SK-MEL-5 (cell line): ENCODE measurements at regions not wholly inside any gene's neighbourhood (a gene's known extent, or its start where the extent isn't known, plus 50 kb on each side); places are given as distances from the start of the nearest gene placed in this dataset.

Experiments used
- DNase-seq: peaks from one replicate; pipeline ENCODE4 v3.0.0-alpha.2; 2016; ENCODE audit warnings: low read depth, low spot score
- in situ Hi-C: cut with HindIII; loops from 2 replicates; pipeline ENCODE4 v1.10.0; 2016; ENCODE audit warnings: low sequenced_read_pairs, high pct_unique_total_duplicates, low pct_unique_long_range_greater_than_20kb

GRCh38 chr19:31602548-31602947, 253.3 kb upstream of the TSHZ3 start:
- no peak for DNase-seq
- in situ Hi-C loops, result no loop called here

DNA sequence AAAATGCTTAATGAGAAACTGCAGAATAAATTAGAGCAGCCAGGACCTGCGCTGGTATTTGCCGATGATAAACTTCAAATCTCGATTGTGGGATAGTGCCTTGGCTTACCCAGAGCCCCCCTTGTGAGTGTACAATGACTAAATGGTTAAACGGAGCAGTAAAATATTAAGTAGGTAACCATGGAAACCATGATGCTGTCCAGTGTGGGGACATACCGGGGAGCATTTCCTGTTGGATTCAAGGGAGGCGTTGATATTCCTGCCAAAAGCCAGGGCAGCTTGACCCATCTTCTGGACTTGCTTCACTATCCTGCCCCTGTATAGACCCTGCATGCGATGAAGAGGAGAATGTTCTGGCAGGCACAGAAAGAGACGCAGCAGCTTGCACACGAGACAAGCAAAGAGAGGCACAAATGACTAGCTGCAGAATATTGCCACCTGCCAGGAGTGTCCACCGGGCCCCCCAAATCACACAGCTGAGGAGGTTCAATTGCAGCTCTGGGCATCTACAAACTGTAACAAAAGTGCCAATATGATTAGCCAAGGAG, 255.3 kb upstream of the TSHZ3 start:
- DNase-seq, result no peak
- in situ Hi-C loops, result no loop called here

- in situ Hi-C loops, result no loop called here
- DNase-seq, result no peak
These were observed 260.8 kb upstream of the TSHZ3 start for GRCh38 chr19:31610018-31610417.

GRCh38 chr19:31611046-31611877, 262.0 kb upstream of the TSHZ3 start:
- in situ Hi-C loops, result no loop called here
- no peak for DNase-seq

- in situ Hi-C loops, result no loop called here
- DNase-seq, result no peak
These were observed 263.6 kb upstream of the TSHZ3 start for GRCh38 chr19:31612873-31613272.

GRCh38 chr19:31613683-31614219, 264.5 kb upstream of the TSHZ3 start:
- DNase-seq, result no peak
- in situ Hi-C loops, result no loop called here

DNA sequence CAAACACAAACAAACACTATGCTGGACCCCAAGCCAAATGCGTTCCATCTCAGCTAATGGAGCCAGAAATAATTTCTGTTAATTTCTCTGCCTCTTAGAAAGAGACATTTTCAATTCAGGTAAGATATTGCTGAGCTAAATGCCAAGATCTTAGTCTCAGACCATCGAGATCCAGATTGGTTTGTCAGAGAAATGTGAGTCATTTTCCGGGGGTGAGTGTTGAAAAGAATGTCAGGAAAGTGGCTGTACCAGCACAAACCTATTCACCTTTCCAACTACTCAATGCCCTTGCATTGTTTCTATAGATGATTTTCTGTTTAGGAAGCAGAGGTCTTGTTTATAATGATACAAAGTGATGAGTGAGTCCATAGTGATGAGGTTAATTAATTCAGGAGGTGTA, 266.8 kb upstream of the TSHZ3 start:
- in situ Hi-C loops, result no loop called here
- DNase-seq, result no peak

DNA sequence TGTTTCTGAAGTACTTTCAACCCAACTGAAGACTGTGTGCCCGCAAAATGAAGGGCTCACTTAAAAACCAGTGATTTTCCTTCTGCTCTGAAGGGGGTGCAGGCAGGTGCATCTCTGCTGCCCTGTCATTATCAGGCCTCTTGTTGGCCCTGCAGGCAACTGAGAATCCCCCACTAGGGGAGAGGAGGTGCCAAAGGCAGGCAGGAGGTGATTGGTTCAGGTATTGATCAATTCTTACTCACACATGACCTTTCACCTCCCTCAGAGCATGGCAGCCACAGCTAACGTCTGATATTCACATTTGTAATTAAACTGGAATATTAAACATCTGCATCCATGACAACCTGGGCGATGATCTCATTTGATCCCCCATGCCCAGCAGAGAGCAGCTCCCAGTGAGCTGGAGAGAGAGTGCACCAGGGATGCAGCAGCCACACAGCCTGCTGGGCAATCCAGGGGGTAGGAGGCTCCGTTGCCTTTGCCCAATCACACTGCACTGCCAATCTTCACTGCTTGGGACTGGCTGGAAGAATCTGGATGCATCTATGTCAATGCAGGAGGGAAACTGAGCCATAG, 267.9 kb upstream of the TSHZ3 start:
- in situ Hi-C loops, result no loop called here
- DNase-seq, result no peak

DNA sequence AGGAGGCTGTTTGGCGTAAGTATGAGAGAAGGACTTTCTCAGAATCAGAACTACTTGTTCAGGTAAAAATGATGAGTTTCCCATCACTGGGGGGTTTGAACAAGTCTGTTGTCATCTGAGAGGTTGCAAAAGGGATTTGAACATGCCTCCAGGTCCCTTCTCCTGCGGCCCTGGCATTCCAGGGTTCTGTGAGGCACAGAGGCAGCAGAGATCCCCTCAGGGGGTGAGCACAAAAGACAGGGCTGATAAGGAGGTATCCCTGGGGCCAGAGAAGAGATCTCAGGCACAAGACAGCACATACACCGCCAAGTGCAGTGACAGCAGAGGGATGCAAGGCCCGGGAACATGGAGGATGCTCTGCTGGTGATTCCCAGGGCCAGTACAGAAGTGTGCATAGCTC, 275.8 kb upstream of the TSHZ3 start:
- in situ Hi-C loops, result no loop called here
- DNase-seq, result no peak

- in situ Hi-C loops, result no loop called here
These were observed 276.3 kb upstream of the TSHZ3 start for GRCh38 chr19:31625575-31625974.

GRCh38 chr19:31626941-31627340, 277.7 kb upstream of the TSHZ3 start:
- in situ Hi-C loops, result no loop called here
- no peak for DNase-seq

More at GRCh38 chr19:31625575-31625974, 276.3 kb upstream of the TSHZ3 start:
- no peak for DNase-seq

DNA sequence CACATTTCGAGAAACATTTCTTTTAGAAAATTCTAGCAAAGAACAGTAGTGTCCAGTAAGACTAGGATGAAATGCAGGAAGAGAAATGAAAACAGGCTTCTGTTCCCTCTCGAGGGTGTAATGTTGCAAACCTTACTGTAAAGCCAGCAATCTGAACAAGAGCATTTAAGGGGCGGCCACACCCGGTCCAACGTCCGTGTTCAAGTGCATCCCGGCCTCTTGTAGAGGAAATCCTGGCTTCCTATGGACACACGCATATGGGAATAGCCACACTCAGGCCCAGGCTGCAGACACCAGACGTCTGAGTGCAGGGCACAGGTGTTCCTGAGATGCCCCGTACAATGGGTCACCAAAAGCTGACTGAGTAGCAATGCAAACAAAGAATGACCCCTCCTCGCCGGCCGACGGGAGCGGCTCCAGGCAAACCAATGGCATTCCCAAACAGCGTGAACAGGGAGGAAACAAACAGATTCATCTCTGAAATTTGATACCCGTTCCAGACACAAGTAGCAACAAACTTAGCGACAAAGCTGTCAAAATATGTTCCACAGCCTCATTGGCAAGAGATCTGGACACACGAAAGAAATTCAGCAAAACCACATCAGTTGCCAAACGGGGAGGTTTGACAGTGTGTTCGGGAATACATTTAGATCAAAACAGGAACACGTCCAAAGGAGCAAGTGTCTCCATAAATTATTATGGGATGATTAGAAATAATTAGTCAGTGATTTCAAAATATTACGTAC, 278.6 kb upstream of the TSHZ3 start:
- in situ Hi-C loops, result no loop called here
- no peak for DNase-seq

GRCh38 chr19:31629579-31630363, 280.5 kb upstream of the TSHZ3 start:
- in situ Hi-C loops, result no loop called here
- DNase-seq, result no peak

GRCh38 chr19:31633014-31633413, 283.8 kb upstream of the TSHZ3 start:
- in situ Hi-C loops, result no loop called here
- DNase-seq, result no peak

DNA sequence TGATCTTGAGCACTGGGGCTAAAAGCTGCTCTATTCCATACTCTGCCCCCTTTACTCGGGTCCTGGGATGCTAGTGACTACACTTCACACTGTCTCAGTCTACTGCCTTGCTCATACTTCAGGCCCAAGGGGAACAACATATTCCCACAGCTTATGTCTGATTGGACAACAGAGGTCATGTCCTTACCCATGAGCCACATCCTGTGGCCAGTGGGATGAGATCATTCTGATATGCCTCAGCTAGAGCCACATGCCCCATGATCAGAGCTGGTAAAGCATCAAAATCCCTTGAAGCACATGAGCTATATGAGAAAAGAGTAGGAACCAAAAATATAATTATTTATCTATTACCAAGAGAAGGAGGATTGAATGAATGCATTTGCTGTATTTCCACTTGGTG, 290.1 kb upstream of the TSHZ3 start:
- in situ Hi-C loops, result no loop called here
- no peak for DNase-seq

DNA sequence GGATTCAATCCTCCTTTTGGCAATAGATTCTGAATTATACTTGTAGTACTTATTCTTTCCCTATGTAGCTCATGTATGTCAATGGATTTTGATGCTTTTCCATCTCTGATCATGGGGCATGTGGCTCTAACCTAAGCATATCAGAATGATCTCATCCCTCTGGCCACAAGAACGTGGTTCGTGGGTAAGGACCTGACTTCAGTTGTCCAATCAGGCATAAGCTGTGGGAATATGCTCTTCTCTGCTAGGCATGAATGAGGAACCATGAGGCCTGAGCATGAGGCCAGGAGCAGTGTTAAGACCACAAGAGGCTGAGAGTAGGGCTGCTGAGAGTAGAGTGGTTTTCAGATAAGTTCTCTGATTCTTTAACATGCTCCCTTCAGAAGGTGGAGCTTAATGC, 292.4 kb upstream of the TSHZ3 start:
- DNase-seq, result no peak
- in situ Hi-C loops, result no loop called here

DNA sequence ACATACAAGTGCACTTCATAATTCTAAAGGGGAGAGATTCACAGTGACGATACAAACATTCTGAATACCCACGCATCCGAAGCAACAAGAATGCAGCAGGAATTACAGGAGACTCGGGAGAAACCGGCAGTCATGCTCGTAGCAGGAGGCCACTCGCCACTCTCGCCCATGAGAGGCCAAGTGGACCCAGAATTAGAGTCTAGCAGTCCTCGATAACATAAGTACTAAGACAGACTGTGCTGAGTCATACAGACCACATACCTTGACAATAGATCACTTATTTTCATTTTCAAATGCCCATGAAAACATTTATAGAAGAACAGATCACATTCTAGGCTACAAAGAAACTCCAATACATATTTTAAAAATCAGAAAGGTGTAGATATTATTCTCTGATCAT, 299.1 kb upstream of the TSHZ3 start:
- in situ Hi-C loops, result no loop called here
- DNase-seq, result peak; percentile 2

DNA sequence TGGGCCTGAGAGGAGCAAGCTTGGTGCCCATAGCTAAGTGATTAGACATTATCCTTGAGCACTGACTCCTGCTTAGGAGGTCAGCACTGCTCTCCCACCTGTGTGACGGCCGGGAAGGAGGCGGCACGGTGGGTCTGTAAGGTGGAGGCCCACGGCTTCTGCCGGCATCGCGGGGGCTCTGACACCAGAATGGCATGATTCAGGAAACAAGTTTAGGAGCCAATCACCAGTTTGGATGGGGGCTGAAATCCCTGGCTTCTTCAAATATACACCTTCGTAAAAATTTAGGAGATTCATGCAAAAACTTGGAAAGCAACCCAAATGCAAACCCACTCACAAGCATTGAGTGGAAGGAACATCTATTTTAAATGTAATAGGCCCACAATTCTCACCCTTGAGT, 307.3 kb upstream of the TSHZ3 start:
- in situ Hi-C loops, result no loop called here
- DNase-seq, result no peak
